ENCODE measurements at regions not wholly inside any gene's neighbourhood (a gene's known extent, or its start where the extent isn't known, plus 50 kb on each side); places are given as distances from the start of the nearest gene placed in this dataset.
"Not testable (repeated sequence)": the region's sequence is repeated elsewhere in the genome, so short reads cannot be mapped to it uniquely, and the experiment has no call there.

GRCh38 chr2:215889240-215889969, 123.9 kb downstream of the MREG start:
- not testable (repeated sequence) for H3K9me3 ChIP-seq (ENCODE audit: control insufficient read depth, insufficient read depth, low read length); H3K9me2 ChIP-seq (replicated peaks; ENCODE audit: control insufficient read depth, low read length); H3K27me3 ChIP-seq (ENCODE audit: control insufficient read depth, low read length); H3K4me1 ChIP-seq (ENCODE audit: control insufficient read depth, low read length); H3K4me2 ChIP-seq (ENCODE audit: low read length); H3K4me3 ChIP-seq (ENCODE audit: low read length); H3K36me3 ChIP-seq (ENCODE audit: control insufficient read depth, low read length); H4K20me1 ChIP-seq (ENCODE audit: control insufficient read depth, insufficient read depth, low read depth, low read length); H3F3A ChIP-seq (ENCODE audit: control insufficient read depth, insufficient read depth); H3K27ac ChIP-seq (ENCODE audit: low read depth, low read length); H3K79me2 ChIP-seq (ENCODE audit: control insufficient read depth, low read length)

DNA sequence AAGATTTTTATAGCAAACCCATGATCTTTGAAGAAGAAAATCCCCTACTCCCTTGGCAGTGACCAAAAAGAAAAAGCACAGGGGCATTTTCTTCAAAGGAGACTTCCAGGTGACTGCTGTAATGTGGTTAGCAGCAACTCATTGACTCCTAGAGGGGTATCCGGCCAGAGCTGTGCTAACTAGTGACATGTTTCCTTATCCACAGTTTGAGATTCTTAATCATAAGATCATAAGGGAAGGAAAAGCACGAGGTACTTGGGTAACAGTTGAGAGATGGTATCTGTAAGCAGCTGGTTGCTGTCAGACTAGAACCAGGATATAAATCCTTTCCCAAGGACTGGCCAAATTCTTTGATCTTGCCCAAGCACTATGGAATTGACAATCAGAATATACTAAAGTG, 124.7 kb downstream of the MREG start:
- no peak for TF ChIP-seq EZH2phosphoT487 (IDR thresholded peaks at IDR 0.05; ENCODE audit: borderline replicate concordance, low read length)
- TF ChIP-seq, protein P1, sequence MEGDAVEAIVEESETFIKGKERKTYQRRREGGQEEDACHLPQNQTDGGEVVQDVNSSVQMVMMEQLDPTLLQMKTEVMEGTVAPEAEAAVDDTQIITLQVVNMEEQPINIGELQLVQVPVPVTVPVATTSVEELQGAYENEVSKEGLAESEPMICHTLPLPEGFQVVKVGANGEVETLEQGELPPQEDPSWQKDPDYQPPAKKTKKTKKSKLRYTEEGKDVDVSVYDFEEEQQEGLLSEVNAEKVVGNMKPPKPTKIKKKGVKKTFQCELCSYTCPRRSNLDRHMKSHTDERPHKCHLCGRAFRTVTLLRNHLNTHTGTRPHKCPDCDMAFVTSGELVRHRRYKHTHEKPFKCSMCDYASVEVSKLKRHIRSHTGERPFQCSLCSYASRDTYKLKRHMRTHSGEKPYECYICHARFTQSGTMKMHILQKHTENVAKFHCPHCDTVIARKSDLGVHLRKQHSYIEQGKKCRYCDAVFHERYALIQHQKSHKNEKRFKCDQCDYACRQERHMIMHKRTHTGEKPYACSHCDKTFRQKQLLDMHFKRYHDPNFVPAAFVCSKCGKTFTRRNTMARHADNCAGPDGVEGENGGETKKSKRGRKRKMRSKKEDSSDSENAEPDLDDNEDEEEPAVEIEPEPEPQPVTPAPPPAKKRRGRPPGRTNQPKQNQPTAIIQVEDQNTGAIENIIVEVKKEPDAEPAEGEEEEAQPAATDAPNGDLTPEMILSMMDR (IDR thresholded peaks at IDR 0.05; ENCODE audit: low read depth, low read length, poor library complexity, severe bottlenecking): no peak
- H3K9me2 ChIP-seq (replicated peaks; ENCODE audit: control insufficient read depth, low read length): no peaks in the 10 kb centered on the region
- no peaks in the 10 kb centered on the region for H4K20me1 ChIP-seq (ENCODE audit: control insufficient read depth, insufficient read depth, low read depth, low read length)
- H3K79me2 ChIP-seq (ENCODE audit: control insufficient read depth, low read length): no peaks in the 10 kb centered on the region
- no peaks in the 10 kb centered on the region for H3K9me3 ChIP-seq (ENCODE audit: control insufficient read depth, insufficient read depth, low read length)
- peaks cover 2% of the 10 kb centered on the region; the same call in 1 of the 2 replicates for H3K27me3 ChIP-seq (ENCODE audit: control insufficient read depth, low read length)
- H3F3A ChIP-seq (ENCODE audit: control insufficient read depth, insufficient read depth): no peaks in the 10 kb centered on the region
- no peak overlapping the region for H3K4me3 ChIP-seq (ENCODE audit: low read length)
- no peak overlapping the region for H3K27ac ChIP-seq (ENCODE audit: low read depth, low read length)
- H3K36me3 ChIP-seq (ENCODE audit: control insufficient read depth, low read length): no peaks in the 10 kb centered on the region
- H3K4me1 ChIP-seq (ENCODE audit: control insufficient read depth, low read length): no peaks in the 10 kb centered on the region
- H3K4me2 ChIP-seq (ENCODE audit: low read length): no peak overlapping the region

DNA sequence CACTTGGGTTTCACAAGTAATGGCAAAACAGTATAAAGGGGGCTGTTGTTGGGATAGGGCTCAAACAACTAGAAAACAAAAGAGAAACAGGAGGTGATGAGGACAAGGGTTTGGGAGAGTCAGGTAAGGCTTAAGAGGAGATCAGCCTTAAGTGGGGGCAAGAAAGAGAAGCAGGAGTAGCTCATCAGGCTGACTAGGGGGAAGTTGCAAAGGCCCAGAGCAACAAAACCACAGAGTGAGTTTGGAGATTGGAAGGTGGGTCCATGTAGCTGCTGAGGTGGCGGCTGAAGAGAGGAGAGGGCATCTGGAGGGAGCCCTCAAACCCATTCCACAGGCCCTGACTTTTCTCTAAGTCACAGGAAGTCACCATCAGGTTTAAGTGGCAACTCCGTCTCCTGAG, 126.0 kb downstream of the MREG start:
- Histone ChIP-seq H3K79me2 (ENCODE audit: control insufficient read depth, low read length) (no peaks in the 10 kb centered on the region), H3K4me1 (ENCODE audit: control insufficient read depth, low read length) (no peaks in the 10 kb centered on the region), H4K20me1 (ENCODE audit: control insufficient read depth, insufficient read depth, low read depth, low read length) (no peaks in the 10 kb centered on the region), H3K9me2 (replicated peaks; ENCODE audit: control insufficient read depth, low read length) (no peaks in the 10 kb centered on the region), H3K9me3 (ENCODE audit: control insufficient read depth, insufficient read depth, low read length) (no peaks in the 10 kb centered on the region), H3K36me3 (ENCODE audit: control insufficient read depth, low read length) (no peaks in the 10 kb centered on the region), H3F3A (ENCODE audit: control insufficient read depth, insufficient read depth) (no peaks in the 10 kb centered on the region), H3K4me3 (ENCODE audit: low read length) (no peak overlapping the region), H3K27me3 (ENCODE audit: control insufficient read depth, low read length) (peaks cover 2% of the 10 kb centered on the region; the same call in 1 of the 2 replicates), H3K4me2 (ENCODE audit: low read length) (no peak overlapping the region), H3K27ac (ENCODE audit: low read depth, low read length) (no peak overlapping the region)
- no peak for TF ChIP-seq EZH2phosphoT487 (IDR thresholded peaks at IDR 0.05; ENCODE audit: borderline replicate concordance, low read length)
- TF ChIP-seq, protein P1 (IDR thresholded peaks at IDR 0.05; ENCODE audit: low read depth, low read length, poor library complexity, severe bottlenecking): no peak

DNA sequence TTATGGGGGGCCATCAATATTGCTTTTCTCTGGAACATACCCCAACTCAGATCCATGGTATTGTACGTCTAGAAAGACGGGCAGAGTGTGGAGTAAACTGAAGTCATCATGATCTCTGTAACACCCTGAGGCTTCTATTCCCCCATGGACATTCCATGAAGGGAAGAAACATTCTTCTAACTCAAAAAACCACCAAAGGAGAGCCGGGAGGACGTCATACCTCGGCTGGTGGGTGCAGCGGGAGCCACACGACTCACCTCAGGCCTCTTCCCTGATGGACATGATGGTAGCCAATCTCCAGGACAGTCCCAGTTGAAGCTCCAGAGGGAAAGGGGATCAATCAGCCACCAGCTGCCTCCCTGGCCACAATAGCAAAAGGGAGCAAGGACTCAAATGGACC, 127.3 kb downstream of the MREG start:
- no peaks in the 10 kb centered on the region for H3K9me3 ChIP-seq (ENCODE audit: control insufficient read depth, insufficient read depth, low read length)
- no peaks in the 10 kb centered on the region for H3K36me3 ChIP-seq (ENCODE audit: control insufficient read depth, low read length)
- peaks cover 2% of the 10 kb centered on the region; the same call in 1 of the 2 replicates for H3K27me3 ChIP-seq (ENCODE audit: control insufficient read depth, low read length)
- no peaks in the 10 kb centered on the region for H3K4me1 ChIP-seq (ENCODE audit: control insufficient read depth, low read length)
- H4K20me1 ChIP-seq (ENCODE audit: control insufficient read depth, insufficient read depth, low read depth, low read length): no peaks in the 10 kb centered on the region
- no peaks in the 10 kb centered on the region for H3K79me2 ChIP-seq (ENCODE audit: control insufficient read depth, low read length)
- H3K4me2 ChIP-seq (ENCODE audit: low read length): no peak overlapping the region
- TF ChIP-seq, protein P1 (IDR thresholded peaks at IDR 0.05; ENCODE audit: low read depth, low read length, poor library complexity, severe bottlenecking): no peak
- no peak for TF ChIP-seq EZH2phosphoT487 (IDR thresholded peaks at IDR 0.05; ENCODE audit: borderline replicate concordance, low read length)
- no peak overlapping the region for H3K27ac ChIP-seq (ENCODE audit: low read depth, low read length)
- no peaks in the 10 kb centered on the region for H3F3A ChIP-seq (ENCODE audit: control insufficient read depth, insufficient read depth)
- H3K4me3 ChIP-seq (ENCODE audit: low read length): no peak overlapping the region
- H3K9me2 ChIP-seq (replicated peaks; ENCODE audit: control insufficient read depth, low read length): no peaks in the 10 kb centered on the region

All from DOHH2 (cell line).